Gastrocnemius medialis (tissue), 4 donors: ENCODE measurements at regions not wholly inside any gene's neighbourhood (a gene's known extent, or its start where the extent isn't known, plus 50 kb on each side); places are given as distances from the start of the nearest gene placed in this dataset.

ENCODE experiments used
- POLR2A ChIP-seq, 2 donors: fragments of 450-650 bp; IDR thresholded peaks; one replicate each; pipeline ENCODE4 v1.6.1; 2017; ENCODE audit warnings: antibody characterized with exemption in 2 of 2, mild to moderate bottlenecking in 2 of 2, moderate library complexity in 2 of 2
- TF ChIP-seq, protein P1 (sequence below), 5 experiments: fragments of 450-650 bp in 3 of 5; fragments of 200-600 bp in 2 of 5; sonication (generic) in 2 of 5; IDR thresholded peaks in 4 of 5; conservative IDR thresholded peaks in 1 of 5; 1 replicate in 4 of 5; 2 replicates in 1 of 5; pipeline ENCODE4 v1.5.1; 2016 to 2019; ENCODE audit warnings: antibody characterized with exemption in 5 of 5, mild to moderate bottlenecking in 3 of 5, moderate library complexity in 3 of 5

DNA sequence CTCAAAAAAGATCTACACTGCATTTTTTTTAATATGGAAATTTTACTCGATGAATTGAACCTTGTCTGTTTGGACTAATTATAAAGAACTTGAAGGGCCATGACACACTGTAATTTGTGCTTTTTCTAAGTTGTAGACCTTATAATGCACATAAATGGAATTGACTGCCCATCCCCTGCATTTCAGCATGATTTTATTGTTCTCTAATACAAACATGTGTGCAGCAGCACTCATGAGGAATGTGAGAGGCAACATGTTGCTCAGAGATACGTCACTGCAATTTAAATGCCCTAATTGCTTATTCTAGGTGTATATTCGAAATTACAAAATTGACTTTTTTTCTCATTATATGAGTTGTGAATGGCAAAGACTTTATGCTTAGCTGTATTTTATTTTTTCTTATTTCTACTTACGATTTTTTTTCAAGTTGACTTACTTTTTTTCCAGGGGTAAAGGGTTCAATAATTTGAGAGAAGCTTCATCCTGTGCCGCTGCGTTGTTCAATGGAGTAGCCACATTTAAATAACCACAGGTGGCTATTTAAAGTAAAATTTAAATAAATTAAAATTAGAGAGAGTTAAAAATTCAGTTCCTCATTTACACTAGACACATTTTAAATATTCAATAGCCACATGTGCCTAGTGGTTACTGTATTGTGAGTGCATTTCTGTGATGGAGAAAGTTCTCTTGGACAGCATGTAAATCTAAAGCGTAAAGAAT lies 1346.4 kb downstream of the ROBO1 start:
- TF ChIP-seq POLR2A (IDR thresholded peaks at IDR 0.05), result no peak
- TF ChIP-seq, protein P1, sequence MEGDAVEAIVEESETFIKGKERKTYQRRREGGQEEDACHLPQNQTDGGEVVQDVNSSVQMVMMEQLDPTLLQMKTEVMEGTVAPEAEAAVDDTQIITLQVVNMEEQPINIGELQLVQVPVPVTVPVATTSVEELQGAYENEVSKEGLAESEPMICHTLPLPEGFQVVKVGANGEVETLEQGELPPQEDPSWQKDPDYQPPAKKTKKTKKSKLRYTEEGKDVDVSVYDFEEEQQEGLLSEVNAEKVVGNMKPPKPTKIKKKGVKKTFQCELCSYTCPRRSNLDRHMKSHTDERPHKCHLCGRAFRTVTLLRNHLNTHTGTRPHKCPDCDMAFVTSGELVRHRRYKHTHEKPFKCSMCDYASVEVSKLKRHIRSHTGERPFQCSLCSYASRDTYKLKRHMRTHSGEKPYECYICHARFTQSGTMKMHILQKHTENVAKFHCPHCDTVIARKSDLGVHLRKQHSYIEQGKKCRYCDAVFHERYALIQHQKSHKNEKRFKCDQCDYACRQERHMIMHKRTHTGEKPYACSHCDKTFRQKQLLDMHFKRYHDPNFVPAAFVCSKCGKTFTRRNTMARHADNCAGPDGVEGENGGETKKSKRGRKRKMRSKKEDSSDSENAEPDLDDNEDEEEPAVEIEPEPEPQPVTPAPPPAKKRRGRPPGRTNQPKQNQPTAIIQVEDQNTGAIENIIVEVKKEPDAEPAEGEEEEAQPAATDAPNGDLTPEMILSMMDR (IDR thresholded peaks at IDR 0.05 in 4 of 5, conservative IDR thresholded peaks at IDR 0.05 in 1 of 5), result no peak
